ENCODE measurements at regions not wholly inside any gene's neighbourhood (a gene's known extent, or its start where the extent isn't known, plus 50 kb on each side); places are given as distances from the start of the nearest gene placed in this dataset.

GRCh38 chr13:29963089-29963488, 112.7 kb upstream of the UBL3 start:
- Histone ChIP-seq H3K27ac (ENCODE audit: insufficient read depth, low read depth, low read length) (no peak overlapping the region), H3K9me3 (replicated peaks; ENCODE audit: control insufficient read depth, insufficient read depth, low read length) (no peaks in the 10 kb centered on the region), H3K27me3 (ENCODE audit: control insufficient read depth in 2 of 2, insufficient read depth in 2 of 2, low read length in 2 of 2) (no peaks in the 10 kb centered on the region), H3K9me1 (replicated peaks; ENCODE audit: control insufficient read depth, extremely low read depth, insufficient read depth, low read length) (no peaks in the 10 kb centered on the region), H3K4me1 (ENCODE audit: control insufficient read depth, extremely low read depth, insufficient read depth, low read length) (no peaks in the 10 kb centered on the region), H3K79me2 (ENCODE audit: control insufficient read depth, insufficient read depth, low read length) (no peaks in the 10 kb centered on the region), H3K4me2 (ENCODE audit: insufficient read depth, low read length) (no peak overlapping the region), H3K9ac (replicated peaks; ENCODE audit: extremely low read depth, insufficient read depth, low read length) (no peak overlapping the region), H4K20me1 (replicated peaks; ENCODE audit: control insufficient read depth, extremely low read depth, insufficient read depth, low read length) (no peaks in the 10 kb centered on the region), H2AFZ (ENCODE audit: low read depth, low read length) (no peak overlapping the region), H3K36me3 (ENCODE audit: control insufficient read depth in 2 of 2, extremely low read depth in 1 of 2, insufficient read depth in 2 of 2, low read length in 2 of 2) (no peaks in the 10 kb centered on the region), H3K4me3 (replicated peaks in 1 of 3; ENCODE audit: insufficient read depth in 1 of 3, low read depth in 1 of 3, low read length in 3 of 3) (no peak overlapping the region)
- dilution Hi-C loops (cut with MboI; ENCODE audit: extremely low pct_ligation_motif_present, low sequenced_read_pairs) (no loop called here), intact Hi-C loops (cut with micrococcal nuclease) (no loop called here)
- ChIA-PET POLR2A (no interaction called here), CTCF (no interaction called here)
- DNase-seq (ENCODE audit: low read depth, low spot score): no peak
- no peak for FAIRE-seq
- BruUV-seq (replicated peaks): no TSS peak
- no peak for TF ChIP-seq FOS (IDR thresholded peaks at IDR 0.05; ENCODE audit: borderline replicate concordance, insufficient read depth, low read length)
- no peak for TF ChIP-seq JUN (IDR thresholded peaks at IDR 0.05; ENCODE audit: borderline replicate concordance, insufficient read depth, insufficient read length, low read depth)

- Histone ChIP-seq H3K27me3 (ENCODE audit: control insufficient read depth in 2 of 2, insufficient read depth in 2 of 2, low read length in 2 of 2) (no peaks in the 10 kb centered on the region), H2AFZ (ENCODE audit: low read depth, low read length) (no peak overlapping the region), H3K79me2 (ENCODE audit: control insufficient read depth, insufficient read depth, low read length) (no peaks in the 10 kb centered on the region), H3K9ac (replicated peaks; ENCODE audit: extremely low read depth, insufficient read depth, low read length) (no peak overlapping the region), H3K9me1 (replicated peaks; ENCODE audit: control insufficient read depth, extremely low read depth, insufficient read depth, low read length) (no peaks in the 10 kb centered on the region), H3K4me1 (ENCODE audit: control insufficient read depth, extremely low read depth, insufficient read depth, low read length) (no peaks in the 10 kb centered on the region), H3K27ac (ENCODE audit: insufficient read depth, low read depth, low read length) (no peak overlapping the region), H3K4me3 (replicated peaks in 1 of 3; ENCODE audit: insufficient read depth in 1 of 3, low read depth in 1 of 3, low read length in 3 of 3) (no peak overlapping the region), H3K9me3 (replicated peaks; ENCODE audit: control insufficient read depth, insufficient read depth, low read length) (no peaks in the 10 kb centered on the region), H3K4me2 (ENCODE audit: insufficient read depth, low read length) (no peak overlapping the region), H3K36me3 (ENCODE audit: control insufficient read depth in 2 of 2, extremely low read depth in 1 of 2, insufficient read depth in 2 of 2, low read length in 2 of 2) (no peaks in the 10 kb centered on the region), H4K20me1 (replicated peaks; ENCODE audit: control insufficient read depth, extremely low read depth, insufficient read depth, low read length) (no peaks in the 10 kb centered on the region)
- TF ChIP-seq MYC (IDR thresholded peaks at IDR 0.05; ENCODE audit: low read depth, low read length): no peak
- TF ChIP-seq CTCF (IDR thresholded peaks at IDR 0.05; ENCODE audit: extremely low read depth in 1 of 2, insufficient read depth in 1 of 2, low read depth in 1 of 2, low read length in 2 of 2): no peak
- TF ChIP-seq POLR2AphosphoS5 (IDR thresholded peaks at IDR 0.05; ENCODE audit: insufficient read depth, low read depth, low read length): no peak
- TF ChIP-seq JUN (IDR thresholded peaks at IDR 0.05; ENCODE audit: borderline replicate concordance, insufficient read depth, insufficient read length, low read depth): no peak
- TF ChIP-seq EZH2 (IDR thresholded peaks at IDR 0.05; ENCODE audit: borderline replicate concordance, low read depth, low read length, severe bottlenecking): no peak
- no peak for TF ChIP-seq FOS (IDR thresholded peaks at IDR 0.05; ENCODE audit: borderline replicate concordance, insufficient read depth, low read length)
- no peak for TF ChIP-seq GATA2 (IDR thresholded peaks at IDR 0.05; ENCODE audit: insufficient read depth, insufficient read length, low read depth, low read length)
- TF ChIP-seq MAX (IDR thresholded peaks at IDR 0.05; ENCODE audit: insufficient read depth, insufficient read length): no peak
- TF ChIP-seq POLR2A (IDR thresholded peaks at IDR 0.05; ENCODE audit: low read depth, low read length): no peak
- DNase-seq (ENCODE audit: low read depth, low spot score) (no peak), FAIRE-seq (no peak)
- dilution Hi-C loops (cut with MboI; ENCODE audit: extremely low pct_ligation_motif_present, low sequenced_read_pairs) (no loop called here), intact Hi-C loops (cut with micrococcal nuclease) (no loop called here)
- BruUV-seq (replicated peaks): no TSS peak
- POLR2A ChIA-PET: no interaction called here
- CTCF ChIA-PET: interaction anchor here (0.6 kb wide), 1 partner anchor 11 kb away, joined by 3 read pairs; no protein-coding TSS in a partner anchor
Measured at GRCh38 chr13:29961036-29961670, 110.7 kb upstream of the UBL3 start.
